CD1c-positive myeloid dendritic cell (primary cell): ENCODE measurements at regions not wholly inside any gene's neighbourhood (a gene's known extent, or its start where the extent isn't known, plus 50 kb on each side); places are given as distances from the start of the nearest gene placed in this dataset.
"Not testable (repeated sequence)": the region's sequence is repeated elsewhere in the genome, so short reads cannot be mapped to it uniquely, and the experiment has no call there.

Source experiments
- DNase-seq: peaks from one replicate; pipeline ENCODE4 v3.0.0-alpha.2; 2016; ENCODE audit errors: extremely low spot score

DNA sequence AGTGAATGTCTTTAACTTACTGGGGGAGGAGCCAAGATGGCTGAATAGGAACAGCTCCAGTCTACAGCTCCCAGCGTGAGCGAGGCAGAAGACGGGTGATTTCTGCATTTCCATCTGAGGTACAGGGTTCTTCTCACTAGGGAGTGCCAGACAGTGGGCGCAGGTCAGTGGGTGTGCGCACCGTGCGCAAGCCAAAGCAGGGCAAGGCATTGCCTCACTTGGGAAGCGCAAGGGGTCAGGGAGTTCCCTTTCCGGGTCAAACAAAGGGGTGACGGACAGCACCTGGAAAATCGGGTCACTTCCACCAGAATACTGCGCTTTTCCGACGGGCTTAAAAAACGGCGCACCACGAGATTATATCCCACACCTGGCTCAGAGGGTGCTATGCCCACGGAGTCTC lies 187.3 kb downstream of the CHIC2 start:
- not testable (repeated sequence) for DNase-seq

DNA sequence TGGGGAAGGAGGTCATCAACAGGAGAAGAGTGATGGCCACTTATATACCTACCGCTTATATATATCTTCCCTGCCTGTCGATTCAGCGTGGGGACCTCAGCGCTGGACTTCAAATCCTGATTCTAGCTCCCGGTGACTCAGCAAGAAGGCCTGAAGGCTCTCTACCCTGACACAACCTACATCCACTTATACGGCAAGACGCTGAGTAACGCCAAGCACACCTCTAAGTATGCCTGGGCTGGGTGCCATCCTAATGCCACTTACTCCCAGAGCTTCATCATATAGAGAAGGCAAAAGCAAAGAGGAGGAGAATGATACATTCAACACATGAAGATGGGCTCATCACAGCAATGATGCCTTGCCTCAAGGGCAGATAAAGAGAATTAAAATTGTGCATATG lies 198.3 kb downstream of the CHIC2 start:
- DNase-seq = no peak

DNA sequence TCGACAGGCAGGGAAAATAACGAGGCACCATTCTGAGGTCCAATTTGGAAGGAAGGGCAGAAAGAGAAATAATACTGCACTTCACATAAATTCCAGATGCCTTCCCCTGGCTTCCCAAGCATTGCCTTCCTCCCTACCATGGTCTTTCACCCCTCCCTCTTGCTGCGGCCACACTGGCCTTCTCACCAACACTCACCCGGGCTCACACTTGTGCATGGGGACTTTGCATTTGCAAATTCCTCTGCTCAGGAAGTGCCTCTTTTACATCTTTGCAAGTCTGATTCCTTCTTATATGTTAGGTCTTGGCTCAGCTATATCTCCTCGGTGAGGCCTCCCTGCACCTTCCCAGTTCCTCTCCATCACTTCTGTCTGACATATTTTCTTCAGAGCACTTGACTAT lies 199.4 kb downstream of the CHIC2 start:
- DNase-seq = no peak

DNA sequence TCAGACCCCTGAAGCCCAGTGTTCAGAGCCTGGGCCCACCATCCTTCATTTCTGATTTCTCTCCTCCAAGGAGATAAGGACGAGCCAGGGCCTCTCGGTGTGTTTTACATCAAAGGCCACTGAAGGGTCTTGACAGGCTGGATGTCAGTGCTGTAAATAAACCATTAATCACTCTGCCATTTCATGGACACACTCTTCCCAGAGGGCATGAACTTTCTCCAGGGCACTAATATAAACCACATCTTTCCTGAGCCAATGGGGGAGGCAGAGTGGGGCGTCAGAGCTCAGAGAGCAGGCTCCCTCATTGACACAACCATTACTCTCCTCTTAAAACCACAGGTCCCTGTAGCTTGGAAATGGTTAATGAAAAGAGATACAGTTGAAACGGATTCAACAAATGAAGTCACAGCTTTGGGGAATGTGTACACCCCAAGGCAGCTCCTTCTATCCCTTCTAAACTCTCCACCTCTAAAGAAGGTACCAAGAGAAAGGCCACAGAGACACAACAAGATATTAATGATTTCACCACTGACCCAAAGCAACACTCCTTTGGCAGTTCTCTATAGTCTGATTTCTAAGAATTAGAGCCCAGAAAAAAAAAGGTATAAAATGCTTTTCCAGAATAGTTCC lies 200.6 kb downstream of the CHIC2 start:
- DNase-seq = no peak

DNA sequence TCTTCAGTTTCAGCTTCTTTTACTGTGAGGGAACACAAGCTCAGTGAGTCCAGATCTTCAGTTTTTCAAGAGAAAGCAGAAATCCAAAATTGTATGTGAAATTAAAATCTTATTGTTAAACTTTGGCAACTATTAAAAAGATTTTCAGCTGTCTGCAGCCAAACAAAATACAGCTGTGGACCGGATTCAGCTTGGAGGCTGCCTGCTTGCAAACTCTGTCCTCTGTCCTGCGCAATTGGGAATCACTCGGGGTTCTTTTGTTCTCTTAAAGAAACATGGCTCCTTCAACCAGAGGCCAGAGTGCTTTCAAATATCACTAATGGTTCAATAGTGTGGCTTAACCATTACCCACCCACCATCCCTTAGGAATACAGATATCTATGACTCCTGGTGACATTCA lies 201.2 kb downstream of the CHIC2 start:
- no peak for DNase-seq

DNA sequence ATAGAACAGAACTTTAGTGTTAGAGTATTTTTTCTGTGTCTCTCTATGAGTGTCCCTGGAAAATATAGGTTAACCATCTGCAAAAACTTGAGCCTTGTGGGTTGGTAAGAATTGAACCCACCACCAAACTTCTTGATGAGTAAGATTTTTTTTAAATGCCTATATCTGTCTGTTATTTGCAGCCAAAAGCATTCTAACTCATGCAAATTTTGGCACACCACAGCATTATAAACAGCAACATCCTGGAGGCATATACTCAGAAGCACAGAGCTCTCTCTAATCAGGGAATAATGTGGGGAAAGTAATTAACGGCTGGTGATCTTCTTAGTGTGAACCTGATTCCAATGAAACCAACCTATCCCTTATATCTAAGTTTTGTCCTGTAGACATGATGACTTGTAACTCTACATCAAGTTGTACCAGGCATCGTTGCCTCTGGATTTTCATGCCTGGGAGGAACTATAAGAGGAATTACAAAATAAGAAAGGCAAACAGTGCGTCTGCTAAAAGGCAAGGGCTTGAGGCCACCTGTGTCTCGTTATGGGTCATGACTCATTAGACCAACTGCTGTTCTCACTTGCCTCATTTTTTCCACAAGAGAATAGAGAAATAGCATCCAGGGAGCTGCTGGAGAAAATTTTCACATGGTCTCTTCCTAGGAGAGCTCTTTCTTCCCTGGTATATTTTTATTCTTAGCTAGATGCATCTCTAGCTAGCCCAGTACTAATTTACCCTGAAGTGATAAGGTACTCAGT lies 202.4 kb downstream of the CHIC2 start:
- no peak for DNase-seq

DNA sequence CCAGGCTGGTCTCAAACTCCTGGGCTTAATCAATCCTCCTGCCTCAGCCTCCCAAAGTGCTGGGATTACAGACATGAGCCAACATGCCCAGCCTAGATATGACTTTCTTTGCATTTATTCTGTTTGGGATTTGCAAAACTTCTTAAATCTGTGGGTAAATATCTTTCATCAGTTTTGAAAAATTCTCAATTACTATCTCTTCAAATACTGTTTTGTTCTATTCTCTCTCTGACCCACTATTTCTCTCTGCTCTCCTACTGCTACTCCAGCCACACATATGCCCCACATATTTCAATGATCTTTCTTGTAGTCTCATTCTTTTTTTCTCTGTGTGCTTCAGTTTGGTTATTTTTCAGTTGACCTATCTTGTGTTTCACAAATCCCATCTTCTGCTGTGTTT lies 205.1 kb downstream of the CHIC2 start:
- DNase-seq = no peak

DNA sequence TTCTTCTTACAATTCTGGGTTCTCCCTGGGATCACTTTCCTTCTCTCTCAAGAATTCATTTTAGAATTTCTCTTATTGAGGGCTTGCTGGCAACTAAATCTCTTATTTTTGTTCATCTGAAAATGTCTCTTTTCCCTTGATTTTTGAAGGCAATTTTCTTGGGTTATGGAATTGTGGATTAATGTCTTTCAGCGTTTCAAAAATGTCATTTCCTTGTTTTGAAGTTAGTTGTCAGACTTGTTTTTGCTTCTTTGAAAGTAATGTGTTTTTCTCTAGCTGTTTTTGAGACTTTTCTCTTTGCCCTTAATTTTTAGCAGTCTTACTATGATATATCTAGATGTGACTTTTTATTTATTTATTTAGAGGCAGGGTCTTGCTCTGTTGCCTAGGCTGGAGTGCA lies 205.7 kb downstream of the CHIC2 start:
- no peak for DNase-seq

DNA sequence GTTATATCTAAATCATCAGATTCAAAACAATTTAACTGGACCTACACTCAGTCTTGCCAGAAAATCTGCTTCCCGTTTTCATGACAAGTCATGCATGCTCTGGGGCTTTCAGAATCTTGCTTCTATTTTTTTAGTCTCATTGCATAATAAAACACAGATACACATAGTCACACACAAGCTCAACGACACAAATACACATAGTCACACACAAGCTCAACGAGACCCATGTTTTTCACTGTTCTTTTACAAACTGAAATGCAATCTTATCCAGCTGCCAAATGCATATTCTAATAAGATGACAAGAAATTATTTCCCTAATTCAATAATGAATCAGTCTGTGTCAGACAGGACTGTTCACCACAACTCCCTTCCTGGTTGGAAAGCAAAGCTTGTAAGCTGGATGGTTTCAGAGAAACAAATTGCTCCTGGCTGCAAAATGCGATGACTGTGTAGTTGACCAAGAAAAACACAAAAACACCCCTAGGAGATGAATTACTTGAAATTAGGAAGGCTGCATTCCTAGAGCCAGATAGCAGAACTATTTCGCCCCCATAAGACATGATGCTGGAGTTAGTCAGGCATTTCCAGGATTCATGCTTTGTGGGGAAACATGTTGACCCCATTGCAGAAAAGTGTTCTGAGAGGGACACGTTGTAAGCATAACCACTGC lies 208.7 kb downstream of the CHIC2 start:
- peak; percentile 30 for DNase-seq

DNA sequence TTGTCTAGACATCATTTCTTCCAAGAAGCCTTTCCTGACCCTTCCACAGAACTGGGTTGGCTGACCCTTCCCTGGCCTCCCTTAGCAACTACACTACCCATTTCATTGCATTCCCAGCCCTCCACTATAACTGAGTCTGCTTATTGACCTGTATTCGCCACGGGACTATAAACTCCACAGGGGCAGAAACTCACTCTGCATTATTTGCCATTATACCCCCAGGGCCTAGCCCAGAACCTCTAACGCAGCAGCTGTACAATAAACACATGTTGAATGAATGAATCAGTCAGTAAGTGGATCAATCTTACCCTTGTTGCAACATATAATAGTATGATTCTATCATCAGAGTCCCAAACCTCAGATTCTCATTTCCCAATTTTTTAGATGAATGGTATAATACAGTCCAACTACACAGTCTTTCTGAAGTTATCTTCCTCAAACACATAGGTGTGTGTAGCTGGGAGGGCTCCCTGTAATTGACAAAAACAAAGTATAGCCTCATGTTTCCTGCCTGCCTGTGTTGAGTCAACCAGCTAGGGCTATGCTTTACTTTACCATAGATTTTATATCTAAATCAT lies 209.3 kb downstream of the CHIC2 start:
- DNase-seq = peak; percentile 33

DNA sequence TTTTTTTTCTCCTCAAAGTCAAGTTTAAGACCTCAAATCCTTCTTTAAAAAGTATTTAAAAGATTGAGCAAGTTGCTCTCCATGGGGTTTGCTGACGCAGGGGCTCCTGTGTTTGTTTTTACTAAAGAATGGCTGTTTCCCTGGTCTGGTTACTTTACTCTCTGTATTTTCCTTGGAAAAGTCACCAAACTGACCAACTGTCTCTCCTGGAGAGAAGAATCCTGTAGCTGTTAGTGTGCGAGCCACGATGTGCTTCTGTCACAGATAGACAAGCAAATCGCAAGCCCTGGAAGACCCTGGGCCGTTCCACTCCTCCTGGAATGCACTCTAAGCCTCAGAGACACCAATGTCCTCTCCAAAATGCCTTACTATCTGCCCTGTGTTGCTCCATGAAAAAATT lies 212.1 kb downstream of the CHIC2 start:
- no peak for DNase-seq

DNA sequence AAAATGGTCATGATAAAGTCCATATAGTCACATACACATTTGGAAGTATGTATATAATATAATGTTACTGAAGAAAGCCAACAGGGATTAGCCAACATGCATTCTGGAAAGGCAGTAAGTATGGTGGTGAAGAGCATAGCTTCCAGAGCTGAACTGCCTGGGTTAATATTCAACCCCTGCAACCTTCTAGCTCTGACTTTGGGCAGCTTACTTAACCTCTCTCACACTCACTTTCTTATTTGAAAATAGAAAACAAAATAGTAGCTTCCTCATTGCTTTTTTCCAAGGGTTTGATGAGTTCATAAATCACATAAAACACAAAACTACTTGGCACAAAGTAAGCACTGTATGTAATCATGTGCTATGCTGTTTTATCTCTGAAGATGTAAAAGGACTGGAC lies 216.4 kb downstream of the CHIC2 start:
- DNase-seq = no peak

DNA sequence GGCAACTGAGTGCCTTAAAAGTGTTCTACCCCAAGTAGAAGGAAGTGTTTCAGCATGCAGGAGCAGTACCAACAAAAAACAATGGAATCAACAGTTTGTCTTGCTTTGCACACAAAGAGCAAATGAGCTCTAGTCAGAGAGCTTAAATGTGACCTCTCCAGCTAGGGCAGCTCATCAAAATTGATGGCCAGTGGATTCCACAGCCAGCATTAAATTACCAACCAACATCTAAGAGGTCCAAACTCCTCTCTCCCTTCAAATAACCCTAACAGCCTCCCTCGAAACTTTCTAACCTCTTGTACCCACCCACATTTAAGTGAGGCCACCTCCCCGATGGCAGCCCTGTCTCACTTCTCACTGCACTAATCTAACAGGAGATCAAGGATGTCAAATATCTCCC lies 219.9 kb downstream of the CHIC2 start:
- no peak for DNase-seq

DNA sequence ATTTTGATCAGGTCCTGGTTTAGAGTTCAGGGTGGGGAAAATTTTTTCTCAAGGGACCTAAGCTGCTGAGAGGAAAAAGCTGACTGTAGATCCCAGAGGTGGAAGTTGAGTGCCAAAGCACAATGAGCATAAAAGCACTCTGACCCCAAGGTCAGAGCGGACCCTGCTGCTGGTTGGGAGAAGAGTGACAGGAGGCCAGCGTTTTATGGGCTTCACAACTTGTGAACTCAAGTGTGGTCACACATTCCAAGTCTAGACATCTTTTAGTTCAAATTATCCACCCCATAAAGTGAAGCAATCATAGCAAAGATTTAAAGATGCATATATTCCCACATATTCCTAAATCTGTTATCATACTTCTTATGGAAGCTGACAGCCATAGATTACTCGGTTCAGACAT lies 220.3 kb downstream of the CHIC2 start:
- DNase-seq = no peak

DNA sequence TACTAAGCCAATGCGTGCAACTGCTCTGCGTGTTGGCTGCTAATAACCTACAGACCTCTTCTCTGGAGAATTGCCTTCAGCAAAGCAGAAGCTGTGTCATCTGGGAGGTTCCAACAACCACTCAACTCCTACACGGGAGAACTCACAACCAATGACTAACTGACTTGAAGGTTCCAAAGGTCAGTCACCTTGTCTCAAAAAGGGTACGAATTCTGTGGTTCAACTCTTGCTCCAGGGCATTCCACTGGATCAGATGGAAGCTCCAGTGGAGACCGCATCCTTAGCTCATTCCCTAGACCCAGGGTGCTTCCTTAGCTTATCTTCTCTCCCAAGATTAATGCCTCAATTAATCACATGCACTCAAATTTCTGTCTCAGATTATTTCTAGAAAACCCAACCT lies 222.7 kb downstream of the CHIC2 start:
- DNase-seq = no peak

DNA sequence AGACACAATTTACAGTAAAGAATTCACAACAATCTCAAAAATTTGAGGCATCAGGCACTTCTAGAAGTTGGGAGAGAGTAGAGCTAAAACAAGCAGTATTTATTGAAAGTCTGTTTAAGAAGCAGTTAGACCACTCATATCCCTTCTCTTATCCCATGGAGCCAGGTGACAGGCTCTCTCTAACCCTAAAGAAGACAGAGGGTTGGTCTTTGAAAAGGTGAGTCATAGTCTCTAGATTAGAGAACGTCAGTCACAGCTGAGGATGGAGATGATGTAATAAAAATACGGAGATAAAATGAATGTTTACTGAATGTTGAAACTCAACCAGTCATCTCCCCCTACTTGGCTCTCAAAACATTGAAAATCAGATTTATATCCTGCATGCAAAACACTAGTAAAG lies 223.8 kb downstream of the CHIC2 start:
- no peak for DNase-seq

DNA sequence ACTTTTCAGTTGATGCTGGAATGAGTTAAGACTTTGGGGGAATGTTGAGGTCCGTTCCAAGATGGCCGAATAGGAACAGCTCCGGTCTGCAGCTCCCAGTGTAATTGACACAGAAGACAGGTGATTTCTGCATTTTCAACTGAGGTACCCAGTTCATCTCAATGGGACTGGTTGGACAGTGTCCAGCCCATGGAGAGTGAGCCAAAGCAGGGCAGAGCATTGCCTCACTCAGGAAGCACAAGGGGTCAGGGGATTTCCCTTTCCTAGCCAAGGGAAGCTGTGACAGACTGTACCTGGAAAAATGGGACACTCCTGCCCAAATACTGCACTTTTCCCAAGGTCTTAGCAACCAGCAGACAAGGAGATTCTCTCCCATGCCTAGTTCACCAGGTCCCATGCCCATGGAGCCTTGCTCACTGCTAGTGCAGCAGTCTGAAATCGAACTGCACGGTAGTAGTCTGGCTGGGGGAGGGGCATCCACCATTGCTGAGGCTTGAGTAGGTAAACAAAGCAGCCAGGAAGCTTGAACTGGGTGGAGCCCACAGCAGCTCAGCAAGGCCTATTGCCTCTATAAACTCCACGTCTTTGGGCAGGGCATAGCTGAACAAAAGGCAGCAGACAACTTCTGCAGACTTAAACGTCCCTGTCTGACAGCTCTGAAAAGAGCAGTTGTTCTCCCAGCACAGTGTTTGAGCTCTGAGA lies 231.0 kb downstream of the CHIC2 start:
- not testable (repeated sequence) for DNase-seq

DNA sequence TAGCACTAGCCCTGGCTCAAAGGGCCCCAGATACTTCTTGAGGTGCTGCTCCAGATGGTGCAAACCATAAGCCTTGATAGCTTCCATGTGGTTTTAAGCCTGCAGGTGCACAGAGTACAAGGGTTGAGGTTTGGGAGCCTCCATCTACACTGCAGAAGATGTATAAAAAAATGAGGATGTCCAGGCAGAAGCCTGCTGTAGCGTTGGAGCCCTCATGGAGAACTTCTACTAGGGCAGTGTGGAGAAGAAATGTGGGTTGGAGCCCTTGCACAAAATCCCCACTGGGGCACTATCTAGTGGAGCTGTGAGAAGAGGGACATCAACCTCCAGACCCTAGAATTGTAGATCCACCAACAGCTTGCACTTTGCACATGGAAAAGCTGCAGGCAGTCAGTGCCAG lies 231.9 kb downstream of the CHIC2 start:
- DNase-seq = no peak

DNA sequence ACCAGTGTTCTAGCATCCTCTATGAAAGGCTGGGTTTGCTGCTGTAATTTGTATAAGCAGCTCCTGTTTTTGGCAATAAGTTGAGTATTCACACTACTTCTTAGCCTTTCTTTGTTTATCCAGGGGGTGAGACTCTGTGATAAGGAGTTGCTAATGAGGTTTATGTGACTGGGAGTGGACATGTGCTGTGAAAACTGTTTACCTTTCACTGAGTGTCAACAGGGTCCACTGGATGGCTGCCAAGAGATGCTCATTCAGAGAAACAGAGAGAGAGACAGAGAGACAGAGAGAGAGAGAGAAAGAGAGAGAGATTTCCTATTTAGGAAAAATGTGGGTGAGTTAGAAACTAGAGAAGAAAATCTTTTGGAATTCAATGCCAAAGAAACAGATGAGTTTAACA lies 233.9 kb downstream of the CHIC2 start:
- DNase-seq = no peak

DNA sequence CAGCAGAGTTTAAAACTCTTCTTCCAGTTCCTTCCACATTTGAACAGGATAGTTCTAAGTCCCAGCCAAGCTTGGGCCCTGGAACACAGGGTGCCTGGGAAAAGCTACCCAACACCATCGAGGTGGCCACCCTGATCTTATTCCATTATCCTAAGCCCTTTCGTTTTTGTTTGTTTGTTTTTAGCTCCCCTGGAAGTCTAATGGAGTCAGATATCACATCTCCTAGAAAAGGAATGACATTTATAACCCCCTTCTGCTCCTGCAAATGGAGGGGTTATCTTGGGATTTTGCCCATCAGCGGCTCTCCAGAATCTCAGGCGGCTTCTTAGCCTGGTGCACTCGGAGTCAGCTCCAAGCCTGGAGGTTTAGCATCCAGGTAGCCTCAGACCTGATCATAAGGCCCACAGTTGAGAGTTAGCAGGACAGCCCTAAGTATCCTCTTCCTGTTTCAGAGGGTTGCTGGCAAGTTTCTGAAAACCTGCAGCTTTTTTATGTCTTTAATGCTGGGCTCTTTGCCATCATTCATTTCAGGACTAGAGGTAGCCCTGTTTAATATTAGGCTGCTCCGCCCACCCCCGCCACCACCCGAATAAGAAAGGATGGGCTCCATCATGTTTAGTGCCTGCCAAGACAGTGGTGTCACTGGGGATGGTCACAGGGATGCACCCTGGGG lies 230.0 kb upstream of the LNX1 start:
- no peak for DNase-seq

DNA sequence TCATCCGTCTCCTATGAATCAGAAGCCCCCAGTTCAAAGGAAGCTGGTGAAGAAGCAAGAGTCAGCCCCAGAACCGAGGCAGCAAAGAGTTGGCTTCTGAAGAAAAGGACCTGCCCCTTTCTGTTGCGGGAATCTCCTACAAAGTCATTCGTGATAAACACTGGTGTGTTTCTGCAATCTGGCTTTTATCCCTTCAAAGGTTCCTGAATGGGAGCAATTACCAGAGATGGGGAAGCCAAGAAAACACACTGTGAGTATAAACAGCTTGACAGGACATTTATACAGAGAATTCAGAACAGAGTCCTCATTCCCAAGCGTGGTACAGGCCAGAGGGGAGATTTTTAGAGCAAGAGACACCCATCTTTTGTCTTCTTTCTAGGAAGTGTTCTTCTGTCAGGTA lies 226.8 kb upstream of the LNX1 start:
- no peak for DNase-seq

DNA sequence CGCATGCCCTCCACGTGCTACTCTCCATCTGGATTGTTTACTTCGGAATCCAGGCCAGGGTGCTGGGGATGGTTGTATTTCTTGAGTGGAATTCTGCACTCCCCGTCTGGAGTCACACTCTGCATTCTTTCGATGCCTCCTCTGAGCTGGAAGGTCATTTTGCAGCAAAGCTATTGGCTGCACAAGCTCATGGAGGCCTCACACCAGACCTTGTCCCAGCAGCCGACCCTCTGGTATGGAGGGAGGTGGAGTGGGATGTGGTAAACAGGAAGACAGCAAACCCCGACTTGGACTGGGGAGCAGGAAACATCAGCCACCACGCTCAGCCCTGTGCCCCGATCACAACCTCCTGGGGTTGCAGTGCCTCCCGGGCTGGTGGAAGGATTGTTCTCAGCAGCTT lies 225.3 kb upstream of the LNX1 start:
- no peak for DNase-seq
